ENCODE measurements at regions not wholly inside any gene's neighbourhood (a gene's known extent, or its start where the extent isn't known, plus 50 kb on each side); places are given as distances from the start of the nearest gene placed in this dataset.

- WGBS, 3 donors: 87 to 95% (median 90%) methylated on average over 12 of the region's 12 CpGs
- Histone ChIP-seq H3K27me3 (no peaks in the 10 kb centered on the region), H3K4me1 (ENCODE audit: insufficient read depth) (no peaks in the 10 kb centered on the region), H3K27ac (no peak overlapping the region), H3K4me3 (no peak overlapping the region), H3K9me3 (no peaks in the 10 kb centered on the region), H3K36me3 (no peaks in the 10 kb centered on the region)
- no peak for DNase-seq
- TF ChIP-seq EP300 (IDR thresholded peaks at IDR 0.05) (no peak), CTCF (IDR thresholded peaks at IDR 0.05) (no peak), POLR2A (IDR thresholded peaks at IDR 0.05) (no peak)
- intact Hi-C loops (cut with DNase I): no loop called here
These were observed 167.0 kb upstream of the KLF6 start for GRCh38 chr10:3951993-3952392.

- intact Hi-C loops (cut with DNase I): no loop called here
- Histone ChIP-seq H3K27me3 (no peaks in the 10 kb centered on the region), H3K4me3 (no peak overlapping the region), H3K36me3 (no peaks in the 10 kb centered on the region), H3K9me3 (no peaks in the 10 kb centered on the region), H3K27ac (no peak overlapping the region), H3K4me1 (ENCODE audit: insufficient read depth) (no peaks in the 10 kb centered on the region)
- TF ChIP-seq CTCF (IDR thresholded peaks at IDR 0.05): no peak
- TF ChIP-seq EP300 (IDR thresholded peaks at IDR 0.05): no peak
- TF ChIP-seq POLR2A (IDR thresholded peaks at IDR 0.05): no peak
- no peak for DNase-seq
- 94 to 96% (median 94%) methylated on average over 12 of the region's 12 CpGs for WGBS, 3 donors
These were observed 165.8 kb upstream of the KLF6 start for GRCh38 chr10:3950676-3951275.

- Histone ChIP-seq H3K4me1 (ENCODE audit: insufficient read depth) (no peaks in the 10 kb centered on the region), H3K9me3 (no peaks in the 10 kb centered on the region), H3K27ac (no peak overlapping the region), H3K27me3 (no peaks in the 10 kb centered on the region), H3K4me3 (no peak overlapping the region), H3K36me3 (no peaks in the 10 kb centered on the region)
- no peak for DNase-seq
- TF ChIP-seq EP300 (IDR thresholded peaks at IDR 0.05) (no peak), CTCF (IDR thresholded peaks at IDR 0.05) (no peak), POLR2A (IDR thresholded peaks at IDR 0.05) (no peak)
- WGBS, 3 donors: 49 to 57% (median 53%) methylated on average over 10 of the region's 10 CpGs
- intact Hi-C loops (cut with DNase I): no loop called here
These were observed 164.7 kb upstream of the KLF6 start for GRCh38 chr10:3949711-3950110.

- H3K27ac ChIP-seq: no peak overlapping the region
- intact Hi-C loops (cut with DNase I): no loop called here
- no peak overlapping the region for H3K4me3 ChIP-seq
- no peaks in the 10 kb centered on the region for H3K27me3 ChIP-seq
- no peaks in the 10 kb centered on the region for H3K36me3 ChIP-seq
- TF ChIP-seq EP300 (IDR thresholded peaks at IDR 0.05): no peak
- TF ChIP-seq CTCF (IDR thresholded peaks at IDR 0.05): no peak
- no peak for TF ChIP-seq POLR2A (IDR thresholded peaks at IDR 0.05)
- 76 to 84% (median 81%) methylated on average over 9 of the region's 9 CpGs for WGBS, 3 donors
- no peaks in the 10 kb centered on the region for H3K4me1 ChIP-seq (ENCODE audit: insufficient read depth)
- H3K9me3 ChIP-seq: no peaks in the 10 kb centered on the region
- DNase-seq: peak in 1 of 5 donors; percentile 44
These were observed 163.8 kb upstream of the KLF6 start for GRCh38 chr10:3948843-3949242.
